Gastroesophageal sphincter (tissue), 3 donors: ENCODE measurements at regions not wholly inside any gene's neighbourhood (a gene's known extent, or its start where the extent isn't known, plus 50 kb on each side); places are given as distances from the start of the nearest gene placed in this dataset.

Source experiments
- EP300 ChIP-seq: sonication (generic); formaldehyde crosslinking; IDR thresholded peaks from one replicate; pipeline ENCODE4 v1.6.1; 2017; ENCODE audit warnings: antibody characterized with exemption, mild to moderate bottlenecking
- POLR2A ChIP-seq, 2 donors: fragments of 450-650 bp; IDR thresholded peaks; one replicate each; pipeline ENCODE4 v1.6.1; 2017; ENCODE audit warnings: antibody characterized with exemption in 2 of 2, mild to moderate bottlenecking in 2 of 2, moderate library complexity in 1 of 2
- POLR2AphosphoS5 ChIP-seq: sonication (generic); formaldehyde crosslinking; IDR thresholded peaks from one replicate; pipeline ENCODE4 v1.6.1; 2017; ENCODE audit warnings: antibody characterized with exemption
- TF ChIP-seq, protein P1 (sequence below), 4 experiments: fragments of 200-600 bp in 2 of 4; fragments of 450-650 bp in 2 of 4; sonication (generic) in 1 of 4; IDR thresholded peaks; one replicate each; pipeline ENCODE4 v1.5.1; 2017 to 2019; ENCODE audit warnings: antibody characterized with exemption in 4 of 4, mild to moderate bottlenecking in 2 of 4, moderate library complexity in 2 of 4

DNA sequence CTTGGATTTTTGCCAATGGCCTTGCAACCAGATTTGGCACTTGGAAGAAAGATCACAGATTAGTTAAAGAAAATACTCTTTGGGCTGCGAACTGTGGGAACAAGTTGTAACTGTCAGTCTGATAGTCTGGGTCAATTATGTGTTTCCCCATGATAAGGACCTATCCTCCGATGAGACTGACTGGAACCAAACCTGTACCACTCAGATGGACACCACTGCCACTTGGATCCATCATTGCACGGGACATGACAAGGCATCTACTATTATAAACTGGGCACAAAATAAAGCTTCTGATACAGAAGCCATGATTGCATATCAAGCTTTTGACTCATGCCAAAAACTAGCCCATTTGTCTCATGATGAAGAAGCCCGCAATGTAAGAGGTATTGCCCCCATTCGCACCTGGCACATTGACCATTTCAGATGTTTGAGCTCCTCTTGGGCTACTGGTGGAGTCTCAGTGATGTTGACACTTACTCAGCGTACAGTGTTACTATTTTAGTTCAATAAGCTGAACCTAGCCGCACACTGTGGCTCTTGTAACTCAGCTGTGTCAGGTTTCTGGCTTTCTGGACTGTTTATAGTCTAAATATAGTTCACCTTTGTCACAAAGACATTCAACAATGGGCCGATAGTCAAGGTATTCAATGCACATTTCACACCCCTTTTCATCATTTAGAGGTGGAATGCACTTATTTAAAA, 179.8 kb upstream of the RBBP8 start:
- TF ChIP-seq, protein P1, sequence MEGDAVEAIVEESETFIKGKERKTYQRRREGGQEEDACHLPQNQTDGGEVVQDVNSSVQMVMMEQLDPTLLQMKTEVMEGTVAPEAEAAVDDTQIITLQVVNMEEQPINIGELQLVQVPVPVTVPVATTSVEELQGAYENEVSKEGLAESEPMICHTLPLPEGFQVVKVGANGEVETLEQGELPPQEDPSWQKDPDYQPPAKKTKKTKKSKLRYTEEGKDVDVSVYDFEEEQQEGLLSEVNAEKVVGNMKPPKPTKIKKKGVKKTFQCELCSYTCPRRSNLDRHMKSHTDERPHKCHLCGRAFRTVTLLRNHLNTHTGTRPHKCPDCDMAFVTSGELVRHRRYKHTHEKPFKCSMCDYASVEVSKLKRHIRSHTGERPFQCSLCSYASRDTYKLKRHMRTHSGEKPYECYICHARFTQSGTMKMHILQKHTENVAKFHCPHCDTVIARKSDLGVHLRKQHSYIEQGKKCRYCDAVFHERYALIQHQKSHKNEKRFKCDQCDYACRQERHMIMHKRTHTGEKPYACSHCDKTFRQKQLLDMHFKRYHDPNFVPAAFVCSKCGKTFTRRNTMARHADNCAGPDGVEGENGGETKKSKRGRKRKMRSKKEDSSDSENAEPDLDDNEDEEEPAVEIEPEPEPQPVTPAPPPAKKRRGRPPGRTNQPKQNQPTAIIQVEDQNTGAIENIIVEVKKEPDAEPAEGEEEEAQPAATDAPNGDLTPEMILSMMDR (IDR thresholded peaks at IDR 0.05) = no peak
- TF ChIP-seq POLR2A (IDR thresholded peaks at IDR 0.05) (no peak), POLR2AphosphoS5 (no peak), EP300 (no peak)
